SJCRH30 (cell line): ENCODE measurements at regions not wholly inside any gene's neighbourhood (a gene's known extent, or its start where the extent isn't known, plus 50 kb on each side); places are given as distances from the start of the nearest gene placed in this dataset.
"Not testable (repeated sequence)": the region's sequence is repeated elsewhere in the genome, so short reads cannot be mapped to it uniquely, and the experiment has no call there.

Experiments used
- DNase-seq, 2 experiments: peaks; one replicate each; pipeline ENCODE4 v3.0.0-alpha.2; 2015 to 2020
- H3K27ac ChIP-seq: fragments of 250-450 bp; sonication (Bioruptor Pico); 2 replicates; pipeline ENCODE4 v1.5.1; 2020; ENCODE audit warnings: mild to moderate bottlenecking, moderate library complexity
- H3K27me3 ChIP-seq: fragments of 250-450 bp; sonication (Bioruptor Pico); 2 replicates; pipeline ENCODE4 v1.5.1; 2020; ENCODE audit warnings: mild to moderate bottlenecking, moderate library complexity
- H3K36me3 ChIP-seq: fragments of 250-450 bp; sonication (Bioruptor Pico); 2 replicates; pipeline ENCODE4 v1.5.1; 2020; ENCODE audit warnings: mild to moderate bottlenecking, moderate library complexity
- H3K4me1 ChIP-seq: fragments of 250-450 bp; sonication (Bioruptor Pico); 2 replicates; pipeline ENCODE4 v1.5.1; 2020; ENCODE audit warnings: mild to moderate bottlenecking, moderate library complexity
- H3K4me3 ChIP-seq: fragments of 250-450 bp; sonication (Bioruptor Pico); 2 replicates; pipeline ENCODE4 v1.5.1; 2020; ENCODE audit warnings: mild to moderate bottlenecking, moderate library complexity
- H3K9me3 ChIP-seq: fragments of 250-450 bp; sonication (Bioruptor Pico); replicated peaks from 2 replicates; pipeline ENCODE4 v1.5.1; 2020; ENCODE audit warnings: mild to moderate bottlenecking, moderate library complexity

- not testable (repeated sequence) for H3K4me1 ChIP-seq, H3K27me3 ChIP-seq, DNase-seq, H3K36me3 ChIP-seq, H3K9me3 ChIP-seq, H3K27ac ChIP-seq, H3K4me3 ChIP-seq
Observed at GRCh38 chr1:148432318-148432717, 50.8 kb downstream of the PPIAL4G start.

- not testable (repeated sequence) for H3K27ac ChIP-seq, H3K9me3 ChIP-seq, H3K27me3 ChIP-seq, H3K4me1 ChIP-seq, H3K4me3 ChIP-seq, H3K36me3 ChIP-seq
- peak; percentile 53 to 80 for DNase-seq
Observed at GRCh38 chr1:148429856-148430255, 53.2 kb downstream of the PPIAL4G start.

GRCh38 chr1:148426940-148427611 lies 56.0 kb downstream of the PPIAL4G start:
- DNase-seq: not testable (repeated sequence)

GRCh38 chr1:148426385-148426784 lies 56.7 kb downstream of the PPIAL4G start:
- not testable (repeated sequence) for H3K27me3 ChIP-seq, DNase-seq, H3K4me1 ChIP-seq, H3K36me3 ChIP-seq, H3K9me3 ChIP-seq, H3K4me3 ChIP-seq, H3K27ac ChIP-seq

More at GRCh38 chr1:148426940-148427611, 56.0 kb downstream of the PPIAL4G start:
- H3K27me3 ChIP-seq, H3K4me1 ChIP-seq, H3K4me3 ChIP-seq, H3K27ac ChIP-seq, H3K36me3 ChIP-seq, H3K9me3 ChIP-seq: not testable (repeated sequence)

GRCh38 chr1:148424143-148425003 lies 58.7 kb downstream of the PPIAL4G start:
- not testable (repeated sequence) for H3K27ac ChIP-seq, H3K4me1 ChIP-seq, H3K4me3 ChIP-seq, H3K27me3 ChIP-seq, H3K9me3 ChIP-seq, H3K36me3 ChIP-seq
- peak; percentile 9 to 34 for DNase-seq

- not testable (repeated sequence) for H3K27me3 ChIP-seq, DNase-seq
Observed at GRCh38 chr1:148422921-148423320, 60.2 kb downstream of the PPIAL4G start.

GRCh38 chr1:148417241-148417640 lies 65.9 kb downstream of the PPIAL4G start:
- H3K4me3 ChIP-seq, DNase-seq, H3K27ac ChIP-seq, H3K36me3 ChIP-seq, H3K9me3 ChIP-seq, H3K27me3 ChIP-seq, H3K4me1 ChIP-seq: not testable (repeated sequence)

More at GRCh38 chr1:148422921-148423320, 60.2 kb downstream of the PPIAL4G start:
- not testable (repeated sequence) for H3K9me3 ChIP-seq, H3K4me1 ChIP-seq, H3K4me3 ChIP-seq, H3K36me3 ChIP-seq, H3K27ac ChIP-seq

- not testable (repeated sequence) for H3K36me3 ChIP-seq, DNase-seq, H3K4me1 ChIP-seq, H3K27ac ChIP-seq, H3K9me3 ChIP-seq, H3K27me3 ChIP-seq, H3K4me3 ChIP-seq
Observed at GRCh38 chr1:148413385-148413784, 69.7 kb downstream of the PPIAL4G start.

- H3K9me3 ChIP-seq, H3K4me1 ChIP-seq, H3K36me3 ChIP-seq, H3K4me3 ChIP-seq, H3K27ac ChIP-seq, DNase-seq, H3K27me3 ChIP-seq: not testable (repeated sequence)
Observed at GRCh38 chr1:148404786-148405568, 78.1 kb downstream of the PPIAL4G start.

- not testable (repeated sequence) for H3K9me3 ChIP-seq, H3K4me1 ChIP-seq, DNase-seq, H3K36me3 ChIP-seq, H3K27ac ChIP-seq, H3K27me3 ChIP-seq, H3K4me3 ChIP-seq
Observed at GRCh38 chr1:148403925-148404324, 79.2 kb downstream of the PPIAL4G start.

GRCh38 chr1:148403085-148403456 lies 80.0 kb downstream of the PPIAL4G start:
- H3K9me3 ChIP-seq, DNase-seq, H3K36me3 ChIP-seq, H3K27me3 ChIP-seq, H3K27ac ChIP-seq, H3K4me1 ChIP-seq: not testable (repeated sequence)
- H3K4me3 ChIP-seq: peak overlapping the region; percentile 72

GRCh38 chr1:148402152-148403084 lies 80.7 kb downstream of the PPIAL4G start:
- peak overlapping the region; percentile 72 for H3K4me3 ChIP-seq
- peak; percentile 77 for DNase-seq
- H3K36me3 ChIP-seq, H3K27me3 ChIP-seq, H3K4me1 ChIP-seq, H3K9me3 ChIP-seq: not testable (repeated sequence)
- H3K27ac ChIP-seq: peak overlapping the region; percentile 64

- H3K9me3 ChIP-seq, H3K27ac ChIP-seq, H3K36me3 ChIP-seq, H3K27me3 ChIP-seq, H3K4me1 ChIP-seq, DNase-seq, H3K4me3 ChIP-seq: not testable (repeated sequence)
Observed at GRCh38 chr1:148397516-148397915, 85.6 kb downstream of the PPIAL4G start.

- H3K27ac ChIP-seq, H3K9me3 ChIP-seq, H3K4me1 ChIP-seq, DNase-seq, H3K36me3 ChIP-seq, H3K4me3 ChIP-seq, H3K27me3 ChIP-seq: not testable (repeated sequence)
Observed at GRCh38 chr1:148392505-148392904, 90.6 kb downstream of the PPIAL4G start.
